ENCODE measurements at regions not wholly inside any gene's neighbourhood (a gene's known extent, or its start where the extent isn't known, plus 50 kb on each side); places are given as distances from the start of the nearest gene placed in this dataset.
"Not testable (repeated sequence)": the region's sequence is repeated elsewhere in the genome, so short reads cannot be mapped to it uniquely, and the experiment has no call there.

DNA sequence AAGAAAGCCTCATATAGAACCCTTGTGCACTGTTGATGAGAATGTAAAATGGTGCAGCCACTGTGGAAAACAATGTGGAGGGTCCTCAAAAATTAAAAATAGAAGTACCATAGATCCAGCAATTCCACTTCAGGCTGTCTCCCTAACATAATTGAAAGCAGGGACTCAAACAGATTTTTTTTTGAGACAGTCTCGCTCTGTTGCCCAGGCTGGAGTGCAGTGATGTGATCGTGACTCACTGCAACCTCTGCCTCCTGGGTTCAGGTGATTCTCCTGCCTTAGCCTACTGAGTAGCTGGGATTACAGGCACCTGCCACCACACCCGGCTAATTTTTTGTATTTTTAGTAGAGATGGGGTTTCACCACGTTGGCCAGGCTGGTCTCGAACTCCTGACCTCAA, 356.6 kb upstream of the ROPN1 start:
- TF ChIP-seq, protein P1, sequence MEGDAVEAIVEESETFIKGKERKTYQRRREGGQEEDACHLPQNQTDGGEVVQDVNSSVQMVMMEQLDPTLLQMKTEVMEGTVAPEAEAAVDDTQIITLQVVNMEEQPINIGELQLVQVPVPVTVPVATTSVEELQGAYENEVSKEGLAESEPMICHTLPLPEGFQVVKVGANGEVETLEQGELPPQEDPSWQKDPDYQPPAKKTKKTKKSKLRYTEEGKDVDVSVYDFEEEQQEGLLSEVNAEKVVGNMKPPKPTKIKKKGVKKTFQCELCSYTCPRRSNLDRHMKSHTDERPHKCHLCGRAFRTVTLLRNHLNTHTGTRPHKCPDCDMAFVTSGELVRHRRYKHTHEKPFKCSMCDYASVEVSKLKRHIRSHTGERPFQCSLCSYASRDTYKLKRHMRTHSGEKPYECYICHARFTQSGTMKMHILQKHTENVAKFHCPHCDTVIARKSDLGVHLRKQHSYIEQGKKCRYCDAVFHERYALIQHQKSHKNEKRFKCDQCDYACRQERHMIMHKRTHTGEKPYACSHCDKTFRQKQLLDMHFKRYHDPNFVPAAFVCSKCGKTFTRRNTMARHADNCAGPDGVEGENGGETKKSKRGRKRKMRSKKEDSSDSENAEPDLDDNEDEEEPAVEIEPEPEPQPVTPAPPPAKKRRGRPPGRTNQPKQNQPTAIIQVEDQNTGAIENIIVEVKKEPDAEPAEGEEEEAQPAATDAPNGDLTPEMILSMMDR (conservative IDR thresholded peaks at IDR 0.05 in 1 of 2, IDR thresholded peaks at IDR 0.05 in 1 of 2; ENCODE audit: low read depth in 1 of 2, low read length in 2 of 2): not testable (repeated sequence)
- not testable (repeated sequence) for TF ChIP-seq EZH2 (IDR thresholded peaks at IDR 0.05; ENCODE audit: low read length, missing control alignments)

Measured in fibroblast of lung (primary cell).